Spleen (tissue), 11 donors: ENCODE measurements at regions not wholly inside any gene's neighbourhood (a gene's known extent, or its start where the extent isn't known, plus 50 kb on each side); places are given as distances from the start of the nearest gene placed in this dataset.

Source experiments
- DNase-seq: peaks from one replicate; pipeline ENCODE4 v3.0.0-alpha.2; 2020
- H3K27ac ChIP-seq, 8 donors: fragments of 200-600 bp; sonication (generic) in 7 of 8; 1 replicate in 4 of 8; 2 replicates in 4 of 8; pipeline versions ENCODE4 v1.5.0 to v1.8.0; 2016 to 2021; ENCODE audit warnings: inconsistent platforms in 4 of 8, mild to moderate bottlenecking in 4 of 8, moderate library complexity in 1 of 8
- H3K27me3 ChIP-seq, 7 donors: fragments of 200-600 bp; sonication (generic) in 6 of 7; replicated peaks in 1 of 7; 1 replicate in 4 of 7; 2 replicates in 3 of 7; pipeline versions ENCODE4 v1.5.0 to v1.8.0; 2016 to 2021; ENCODE audit warnings: inconsistent platforms in 3 of 7, mild to moderate bottlenecking in 1 of 7
- H3K36me3 ChIP-seq, 6 donors: fragments of 200-600 bp; sonication (generic) in 5 of 6; 1 replicate in 4 of 6; 2 replicates in 2 of 6; pipeline versions ENCODE4 v1.5.0 to v1.8.0; 2016 to 2021; ENCODE audit warnings: inconsistent platforms in 2 of 6
- H3K4me1 ChIP-seq, 6 donors: fragments of 200-600 bp; sonication (generic) in 5 of 6; 1 replicate in 3 of 6; 2 replicates in 3 of 6; pipeline versions ENCODE4 v1.5.0 to v1.8.0; 2016 to 2021; ENCODE audit warnings: inconsistent platforms in 3 of 6
- H3K4me3 ChIP-seq, 8 donors: fragments of 200-600 bp; sonication (generic) in 7 of 8; 1 replicate in 4 of 8; 2 replicates in 4 of 8; pipeline versions ENCODE4 v1.5.0 to v1.8.0; 2016 to 2021; ENCODE audit warnings: inconsistent platforms in 4 of 8, mild to moderate bottlenecking in 4 of 8, moderate library complexity in 2 of 8
- H3K9me3 ChIP-seq, 8 donors: fragments of 200-600 bp; sonication (generic) in 7 of 8; 1 replicate in 4 of 8; 2 replicates in 4 of 8; pipeline versions ENCODE4 v1.5.0 to v1.8.0; 2016 to 2021; ENCODE audit warnings: inconsistent platforms in 4 of 8
- CTCF ChIP-seq, 11 experiments: fragments of 200-600 bp in 7 of 11; fragments of 450-650 bp in 4 of 11; sonication (generic) in 4 of 11; IDR thresholded peaks in 8 of 11; conservative IDR thresholded peaks in 3 of 11; 1 replicate in 7 of 11; 2 replicates in 4 of 11; pipeline versions ENCODE4 v1.4.0 to v1.8.0; 2016 to 2021; ENCODE audit warnings: antibody characterized with exemption in 11 of 11, inconsistent platforms in 4 of 11, mild to moderate bottlenecking in 1 of 11
- POLR2A ChIP-seq, 3 donors: fragments of 450-650 bp; IDR thresholded peaks; one replicate each; pipeline ENCODE4 v1.5.1; 2017; ENCODE audit warnings: antibody characterized with exemption in 3 of 3, mild to moderate bottlenecking in 1 of 3
- POLR2AphosphoS5 ChIP-seq, 3 donors: sonication (generic); formaldehyde crosslinking; IDR thresholded peaks; one replicate each; pipeline ENCODE4 v1.5.1; 2017; ENCODE audit warnings: antibody characterized with exemption in 3 of 3
- WGBS, 5 donors: extraction: QIAGEN DNeasy Blood & Tissue Kit in 3 of 5; methylation state at CpG; one replicate each; pipeline versions ENCODE4 v1.1.5 to v1.1.7; 2013 to 2018; 5-methylcytosine and 5-hydroxymethylcytosine counted together
- intact Hi-C: fragments of 100-400 bp; cut with DNase I; formaldehyde crosslinking; loops from one replicate; pipeline ENCODE4 v1.15.0; 2023; ENCODE audit warnings: low total_unique reads
- donor health status: healthy with polysubstance abuse.
- donor health status: DM: no; HTN: no; CAD: no; lungs with moderate emphysema.
- donor health status: DM: no; HTN: no; CAD: no.
- donor health status: Bipolar disorder and iron deficiency.
- donor health status: healthy.
- donor health status: DM: no; HTN: no; CAD: no.
- donor health status: DM: yes; HTN: yes; CAD: no.

GRCh38 chr13:61192826-61193225 is 222.8 kb downstream of the PCDH20 start:
- DNase-seq, result no peak
- intact Hi-C loops, result no loop called here
- 82 to 95% (median 86%) methylated on average over 1 of the region's 1 CpG for WGBS, 5 donors

GRCh38 chr13:61188057-61188456 is 227.6 kb downstream of the PCDH20 start:
- no peak for TF ChIP-seq CTCF (IDR thresholded peaks at IDR 0.05 in 8 of 11, conservative IDR thresholded peaks at IDR 0.05 in 3 of 11)
- TF ChIP-seq POLR2A (IDR thresholded peaks at IDR 0.05), result no peak
- no peak for TF ChIP-seq POLR2AphosphoS5 (IDR thresholded peaks at IDR 0.05)
- 72 to 93% (median 84%) methylated on average over 2 of the region's 2 CpGs for WGBS, 5 donors
- intact Hi-C loops, result no loop called here

More at GRCh38 chr13:61192826-61193225, 222.8 kb downstream of the PCDH20 start:
- Histone ChIP-seq H3K4me3 (no peak overlapping the region), H3K9me3 (peaks cover 0 to 7% (median 0%) of the 10 kb centered on the region in 8 donors), H3K27me3 (no peaks in the 10 kb centered on the region), H3K36me3 (no peaks in the 10 kb centered on the region), H3K4me1 (no peaks in the 10 kb centered on the region), H3K27ac (no peak overlapping the region)
- no peak for TF ChIP-seq POLR2A (IDR thresholded peaks at IDR 0.05)
- TF ChIP-seq CTCF (IDR thresholded peaks at IDR 0.05 in 8 of 11, conservative IDR thresholded peaks at IDR 0.05 in 3 of 11), result no peak

GRCh38 chr13:61187471-61187870 is 228.2 kb downstream of the PCDH20 start:
- H3K4me3 ChIP-seq, result no peak overlapping the region
- no peaks in the 10 kb centered on the region for H3K27me3 ChIP-seq
- no peak for DNase-seq
- intact Hi-C loops, result no loop called here
- peaks cover 0 to 12% (median 0%) of the 10 kb centered on the region in 8 donors for H3K9me3 ChIP-seq
- TF ChIP-seq POLR2A (IDR thresholded peaks at IDR 0.05), result no peak
- no peak for TF ChIP-seq POLR2AphosphoS5 (IDR thresholded peaks at IDR 0.05)
- TF ChIP-seq CTCF (IDR thresholded peaks at IDR 0.05 in 8 of 11, conservative IDR thresholded peaks at IDR 0.05 in 3 of 11), result no peak
- no peak overlapping the region for H3K27ac ChIP-seq
- no peaks in the 10 kb centered on the region for H3K4me1 ChIP-seq
- no peaks in the 10 kb centered on the region for H3K36me3 ChIP-seq
- WGBS, 5 donors, result 79 to 89% (median 83%) methylated on average over 4 of the region's 4 CpGs

More at GRCh38 chr13:61188057-61188456, 227.6 kb downstream of the PCDH20 start:
- no peaks in the 10 kb centered on the region for H3K36me3 ChIP-seq
- H3K27ac ChIP-seq, result no peak overlapping the region
- H3K4me3 ChIP-seq, result no peak overlapping the region
- H3K9me3 ChIP-seq, result peaks cover 0 to 12% (median 0%) of the 10 kb centered on the region in 8 donors
- H3K4me1 ChIP-seq, result no peaks in the 10 kb centered on the region
- no peak for DNase-seq
- no peaks in the 10 kb centered on the region for H3K27me3 ChIP-seq

- TF ChIP-seq POLR2A (IDR thresholded peaks at IDR 0.05), result no peak
- TF ChIP-seq POLR2AphosphoS5 (IDR thresholded peaks at IDR 0.05), result no peak
- TF ChIP-seq CTCF (IDR thresholded peaks at IDR 0.05 in 8 of 11, conservative IDR thresholded peaks at IDR 0.05 in 3 of 11), result no peak
- intact Hi-C loops, result no loop called here
- Histone ChIP-seq H3K4me3 (no peak overlapping the region), H3K27ac (no peak overlapping the region), H3K27me3 (no peaks in the 10 kb centered on the region), H3K4me1 (no peaks in the 10 kb centered on the region), H3K9me3 (peaks cover 0 to 15% (median 0%) of the 10 kb centered on the region in 8 donors), H3K36me3 (no peaks in the 10 kb centered on the region)
- no peak for DNase-seq
- WGBS, 5 donors, result 25 to 52% (median 33%) methylated on average over 1 of the region's 1 CpG
Measured at GRCh38 chr13:61183670-61184069, 232.0 kb downstream of the PCDH20 start.
